Urothelium cell line (cell line): ENCODE measurements at regions not wholly inside any gene's neighbourhood (a gene's known extent, or its start where the extent isn't known, plus 50 kb on each side); places are given as distances from the start of the nearest gene placed in this dataset.

ENCODE experiments used
- DNase-seq: peaks from one replicate; pipeline ENCODE4 v3.0.0; 2011; ENCODE audit warnings: low spot score, mixed read lengths
- FAIRE-seq: peaks from 2 replicates; lab custom pipeline; 2011; peaks lifted over from hg19 to GRCh38; lab: Jason Lieb, UNC

GRCh38 chr11:92423115-92424034, 198.8 kb downstream of the FAT3 start:
- DNase-seq: no peak
- no peak for FAIRE-seq

GRCh38 chr11:92424281-92424680, 199.7 kb downstream of the FAT3 start:
- FAIRE-seq (no peak), DNase-seq (no peak)

- FAIRE-seq: no peak
- no peak for DNase-seq
Observed at GRCh38 chr11:92425127-92425526, 200.5 kb downstream of the FAT3 start.

GRCh38 chr11:92432515-92432914, 207.9 kb downstream of the FAT3 start:
- no peak for FAIRE-seq

GRCh38 chr11:92436034-92436920, 211.7 kb downstream of the FAT3 start:
- DNase-seq (no peak), FAIRE-seq (no peak)

More at GRCh38 chr11:92432515-92432914, 207.9 kb downstream of the FAT3 start:
- no peak for DNase-seq

- no peak for DNase-seq
- FAIRE-seq: no peak
Observed at GRCh38 chr11:92439133-92439532, 214.5 kb downstream of the FAT3 start.

- FAIRE-seq (no peak), DNase-seq (peak; percentile 10)
Observed at GRCh38 chr11:92440701-92441442, 216.3 kb downstream of the FAT3 start.

- DNase-seq (no peak), FAIRE-seq (no peak)
Observed at GRCh38 chr11:92441443-92441726, 216.8 kb downstream of the FAT3 start.

- DNase-seq (no peak), FAIRE-seq (no peak)
Observed at GRCh38 chr11:92443199-92443598, 218.6 kb downstream of the FAT3 start.

- no peak for DNase-seq
- no peak for FAIRE-seq
Observed at GRCh38 chr11:92447586-92447985, 223.0 kb downstream of the FAT3 start.

GRCh38 chr11:92449222-92449621, 224.6 kb downstream of the FAT3 start:
- FAIRE-seq (no peak), DNase-seq (no peak)

- FAIRE-seq (no peak), DNase-seq (no peak)
Observed at GRCh38 chr11:92449780-92450179, 225.2 kb downstream of the FAT3 start.

- DNase-seq: no peak
- no peak for FAIRE-seq
Observed at GRCh38 chr11:92451063-92451462, 226.4 kb downstream of the FAT3 start.

GRCh38 chr11:92453055-92453454, 228.4 kb downstream of the FAT3 start:
- peak; percentile 14 for DNase-seq
- FAIRE-seq: no peak

GRCh38 chr11:92455210-92455790, 230.7 kb downstream of the FAT3 start:
- no peak for FAIRE-seq
- DNase-seq: no peak

GRCh38 chr11:92457250-92457649, 232.6 kb downstream of the FAT3 start:
- FAIRE-seq (no peak), DNase-seq (no peak)

- no peak for DNase-seq
- FAIRE-seq: no peak
Observed at GRCh38 chr11:92458486-92458885, 233.9 kb downstream of the FAT3 start.

- FAIRE-seq (no peak), DNase-seq (no peak)
Observed at GRCh38 chr11:92460213-92460612, 235.6 kb downstream of the FAT3 start.

GRCh38 chr11:92461447-92461846, 236.8 kb downstream of the FAT3 start:
- no peak for DNase-seq
- FAIRE-seq: no peak

- DNase-seq: no peak
- FAIRE-seq: no peak
Observed at GRCh38 chr11:92462821-92463220, 238.2 kb downstream of the FAT3 start.

GRCh38 chr11:92464822-92465221, 240.2 kb downstream of the FAT3 start:
- FAIRE-seq: no peak
- no peak for DNase-seq
